ENCODE measurements at regions not wholly inside any gene's neighbourhood (a gene's known extent, or its start where the extent isn't known, plus 50 kb on each side); places are given as distances from the start of the nearest gene placed in this dataset.
A peak's percentile ranks its signal among the peaks of the same experiment; 100 is the strongest.

GRCh38 chr12:70180130-70180529 lies 63.1 kb upstream of the CNOT2 start:
- Histone ChIP-seq H3K9me3 (ENCODE audit: control insufficient read depth in 2 of 2, insufficient read depth in 1 of 2, low read depth in 1 of 2, low read length in 1 of 2) (peaks cover 0 to 2% of the 10 kb centered on the region in 2 donors), H3K27ac (ENCODE audit: low read depth in 1 of 3, low read length in 2 of 3) (no peak overlapping the region), H3K4me1 (ENCODE audit: control insufficient read depth in 3 of 3, insufficient read depth in 2 of 3, low read depth in 1 of 3, low read length in 2 of 3) (no peaks in the 10 kb centered on the region), H3K27me3 (ENCODE audit: control insufficient read depth in 3 of 3, insufficient read depth in 3 of 3, low read length in 3 of 3) (no peaks in the 10 kb centered on the region), H3K4me3 (ENCODE audit: low read depth in 1 of 3, low read length in 3 of 3) (no peak overlapping the region), H3K36me3 (ENCODE audit: control insufficient read depth in 3 of 3, insufficient read depth in 2 of 3, low read depth in 1 of 3, low read length in 3 of 3) (no peaks in the 10 kb centered on the region)
- DNase-seq = peak in 1 of 2 donors; percentile 82
- WGBS, 3 donors = 24 to 64% (median 43%) methylated on average over 3 of the region's 3 CpGs
- FAIRE-seq = no peak

GRCh38 chr12:70185301-70185700 lies 57.9 kb upstream of the CNOT2 start:
- DNase-seq (no peak), FAIRE-seq (no peak)
- H3K36me3 ChIP-seq (ENCODE audit: control insufficient read depth in 3 of 3, insufficient read depth in 2 of 3, low read depth in 1 of 3, low read length in 3 of 3) = no peaks in the 10 kb centered on the region
- WGBS, 3 donors = 93 to 94% (median 94%) methylated on average over 1 of the region's 1 CpG
- H3K4me3 ChIP-seq (ENCODE audit: low read depth in 1 of 3, low read length in 3 of 3) = no peak overlapping the region
- no peaks in the 10 kb centered on the region for H3K27me3 ChIP-seq (ENCODE audit: control insufficient read depth in 3 of 3, insufficient read depth in 3 of 3, low read length in 3 of 3)
- no peak overlapping the region for H3K27ac ChIP-seq (ENCODE audit: low read depth in 1 of 3, low read length in 2 of 3)
- no peaks in the 10 kb centered on the region for H3K9me3 ChIP-seq (ENCODE audit: control insufficient read depth in 2 of 2, insufficient read depth in 1 of 2, low read depth in 1 of 2, low read length in 1 of 2)
- no peaks in the 10 kb centered on the region for H3K4me1 ChIP-seq (ENCODE audit: control insufficient read depth in 3 of 3, insufficient read depth in 2 of 3, low read depth in 1 of 3, low read length in 2 of 3)

- Histone ChIP-seq H3K27ac (ENCODE audit: low read depth in 1 of 3, low read length in 2 of 3) (no peak overlapping the region), H3K9me3 (ENCODE audit: control insufficient read depth in 2 of 2, insufficient read depth in 1 of 2, low read depth in 1 of 2, low read length in 1 of 2) (no peaks in the 10 kb centered on the region), H3K27me3 (ENCODE audit: control insufficient read depth in 3 of 3, insufficient read depth in 3 of 3, low read length in 3 of 3) (no peaks in the 10 kb centered on the region), H3K4me1 (ENCODE audit: control insufficient read depth in 3 of 3, insufficient read depth in 2 of 3, low read depth in 1 of 3, low read length in 2 of 3) (no peaks in the 10 kb centered on the region), H3K36me3 (ENCODE audit: control insufficient read depth in 3 of 3, insufficient read depth in 2 of 3, low read depth in 1 of 3, low read length in 3 of 3) (no peaks in the 10 kb centered on the region), H3K4me3 (ENCODE audit: low read depth in 1 of 3, low read length in 3 of 3) (no peak overlapping the region)
- 75 to 88% (median 83%) methylated on average over 3 of the region's 3 CpGs for WGBS, 3 donors
- no peak for FAIRE-seq
- DNase-seq = no peak
These were observed 56.8 kb upstream of the CNOT2 start for GRCh38 chr12:70186436-70186835.

GRCh38 chr12:70190262-70191010 lies 52.8 kb upstream of the CNOT2 start:
- DNase-seq (no peak), FAIRE-seq (no peak)
- H3K27me3 ChIP-seq (ENCODE audit: control insufficient read depth in 3 of 3, insufficient read depth in 3 of 3, low read length in 3 of 3) = no peaks in the 10 kb centered on the region
- H3K4me3 ChIP-seq (ENCODE audit: low read depth in 1 of 3, low read length in 3 of 3) = no peak overlapping the region
- no peaks in the 10 kb centered on the region for H3K36me3 ChIP-seq (ENCODE audit: control insufficient read depth in 3 of 3, insufficient read depth in 2 of 3, low read depth in 1 of 3, low read length in 3 of 3)
- 91 to 94% (median 92%) methylated on average over 1 of the region's 1 CpG for WGBS, 3 donors
- no peak overlapping the region for H3K27ac ChIP-seq (ENCODE audit: low read depth in 1 of 3, low read length in 2 of 3)
- H3K4me1 ChIP-seq (ENCODE audit: control insufficient read depth in 3 of 3, insufficient read depth in 2 of 3, low read depth in 1 of 3, low read length in 2 of 3) = no peaks in the 10 kb centered on the region
- no peaks in the 10 kb centered on the region for H3K9me3 ChIP-seq (ENCODE audit: control insufficient read depth in 2 of 2, insufficient read depth in 1 of 2, low read depth in 1 of 2, low read length in 1 of 2)
